OCI-LY3 (cell line): ENCODE measurements at regions not wholly inside any gene's neighbourhood (a gene's known extent, or its start where the extent isn't known, plus 50 kb on each side); places are given as distances from the start of the nearest gene placed in this dataset.

Experiments used
- H2AFZ ChIP-seq: fragments of 200-600, 300-600 bp; shearing (Covaris generic); 2 replicates; pipeline ENCODE4 v1.6.0; 2014; ENCODE audit warnings: antibody characterized with exemption, low read depth, low read length
- H3K27ac ChIP-seq: fragments of 200-600, 300-600 bp; sonication (generic); 2 replicates; pipeline ENCODE4 v1.5.1; 2014; ENCODE audit warnings: mild to moderate bottlenecking, low read length, moderate library complexity, mixed read lengths
- H3K27me3 ChIP-seq: fragments of 200-600, 300-600 bp; sonication (generic); 2 replicates; pipeline ENCODE4 v1.6.1; 2014; ENCODE audit warnings: low read depth, low read length, mixed read lengths
- H3K36me3 ChIP-seq: fragments of 200-600, 300-600 bp; sonication (generic); replicated peaks from 2 replicates; pipeline ENCODE3; 2014; ENCODE audit warnings: low read depth, low read length, mixed read lengths
- H3K4me1 ChIP-seq: fragments of 300-600, 200-600 bp; sonication (generic); 2 replicates; pipeline ENCODE4 v1.6.1; 2014; ENCODE audit warnings: low read length, mixed read lengths
- H3K4me2 ChIP-seq: fragments of 200-600, 300-600 bp; sonication (generic); 2 replicates; pipeline ENCODE4 v1.6.1; 2014; ENCODE audit warnings: low read length, mixed read lengths
- H3K4me3 ChIP-seq: fragments of 300-600, 200-600 bp; sonication (generic); 2 replicates; pipeline ENCODE4 v1.5.1; 2014; ENCODE audit warnings: antibody characterized with exemption, mild to moderate bottlenecking, low read length, moderate library complexity
- H3K79me2 ChIP-seq: fragments of 300-600, 200-600 bp; shearing (Covaris generic); 2 replicates; pipeline ENCODE4 v1.6.1; 2014; ENCODE audit warnings: mild to moderate bottlenecking, low read length, mixed read lengths
- H3K9ac ChIP-seq: fragments of 300-600, 200-600 bp; shearing (Covaris generic); 2 replicates; pipeline ENCODE4 v1.6.0; 2014; ENCODE audit warnings: mild to moderate bottlenecking, low read length, moderate library complexity
- H3K9me3 ChIP-seq: fragments of 200-600, 300-600 bp; shearing (Covaris generic); 2 replicates; pipeline ENCODE4 v1.6.1; 2014; ENCODE audit warnings: low read length, mixed read lengths; ENCODE audit not compliant: insufficient read depth
- H4K20me1 ChIP-seq: fragments of 200-600, 300-600 bp; sonication (generic); 2 replicates; pipeline ENCODE4 v1.6.1; 2016; ENCODE audit warnings: low read length, mixed read lengths; ENCODE audit not compliant: insufficient read depth
- EZH2phosphoT487 ChIP-seq: fragments of 200-600 bp; shearing (Covaris generic); IDR thresholded peaks from 2 replicates; pipeline ENCODE4 v1.6.1; 2018; ENCODE audit warnings: antibody characterized with exemption, mixed run types, low read depth
- TF ChIP-seq, protein P1 (sequence below): fragments of 200-600, 300-600 bp; sonication (generic); IDR thresholded peaks from 2 replicates; pipeline ENCODE4 v1.5.1; 2014; ENCODE audit warnings: antibody characterized with exemption, low read length, low read depth

DNA sequence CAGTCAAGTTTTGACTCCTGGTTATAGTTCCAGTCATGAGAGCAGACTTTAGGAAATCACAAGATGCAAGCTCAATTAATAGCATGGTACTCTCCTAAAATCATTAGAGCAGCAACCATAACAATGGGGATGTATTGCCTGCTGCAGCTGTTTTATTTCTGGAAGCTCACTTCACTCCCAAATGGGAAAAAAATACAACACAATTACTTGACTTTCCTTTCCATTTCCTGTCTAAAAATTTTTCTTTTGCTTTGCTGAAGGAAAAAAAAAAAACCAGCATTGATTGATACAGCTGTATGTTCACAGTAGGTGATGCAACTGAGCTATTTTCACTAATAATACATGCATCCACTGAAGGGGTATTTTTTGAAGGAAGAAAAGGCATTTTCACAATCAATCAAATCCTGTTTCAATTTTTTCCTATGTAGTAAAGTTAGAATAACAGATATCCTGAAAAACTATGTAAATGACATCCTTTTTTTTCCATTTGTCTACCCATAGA is 143.9 kb upstream of the NOVA1 start:
- H3K4me2 ChIP-seq = no peak overlapping the region
- no peak overlapping the region for H3K27ac ChIP-seq
- TF ChIP-seq, protein P1, sequence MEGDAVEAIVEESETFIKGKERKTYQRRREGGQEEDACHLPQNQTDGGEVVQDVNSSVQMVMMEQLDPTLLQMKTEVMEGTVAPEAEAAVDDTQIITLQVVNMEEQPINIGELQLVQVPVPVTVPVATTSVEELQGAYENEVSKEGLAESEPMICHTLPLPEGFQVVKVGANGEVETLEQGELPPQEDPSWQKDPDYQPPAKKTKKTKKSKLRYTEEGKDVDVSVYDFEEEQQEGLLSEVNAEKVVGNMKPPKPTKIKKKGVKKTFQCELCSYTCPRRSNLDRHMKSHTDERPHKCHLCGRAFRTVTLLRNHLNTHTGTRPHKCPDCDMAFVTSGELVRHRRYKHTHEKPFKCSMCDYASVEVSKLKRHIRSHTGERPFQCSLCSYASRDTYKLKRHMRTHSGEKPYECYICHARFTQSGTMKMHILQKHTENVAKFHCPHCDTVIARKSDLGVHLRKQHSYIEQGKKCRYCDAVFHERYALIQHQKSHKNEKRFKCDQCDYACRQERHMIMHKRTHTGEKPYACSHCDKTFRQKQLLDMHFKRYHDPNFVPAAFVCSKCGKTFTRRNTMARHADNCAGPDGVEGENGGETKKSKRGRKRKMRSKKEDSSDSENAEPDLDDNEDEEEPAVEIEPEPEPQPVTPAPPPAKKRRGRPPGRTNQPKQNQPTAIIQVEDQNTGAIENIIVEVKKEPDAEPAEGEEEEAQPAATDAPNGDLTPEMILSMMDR = no peak
- no peak for TF ChIP-seq EZH2phosphoT487
- no peaks in the 10 kb centered on the region for H3K27me3 ChIP-seq
- H3K9me3 ChIP-seq = no peaks in the 10 kb centered on the region
- no peaks in the 10 kb centered on the region for H4K20me1 ChIP-seq
- no peaks in the 10 kb centered on the region for H3K36me3 ChIP-seq
- H2AFZ ChIP-seq = no peak overlapping the region
- no peak overlapping the region for H3K9ac ChIP-seq
- H3K4me3 ChIP-seq = no peak overlapping the region
- H3K79me2 ChIP-seq = no peaks in the 10 kb centered on the region
- H3K4me1 ChIP-seq = no peaks in the 10 kb centered on the region

DNA sequence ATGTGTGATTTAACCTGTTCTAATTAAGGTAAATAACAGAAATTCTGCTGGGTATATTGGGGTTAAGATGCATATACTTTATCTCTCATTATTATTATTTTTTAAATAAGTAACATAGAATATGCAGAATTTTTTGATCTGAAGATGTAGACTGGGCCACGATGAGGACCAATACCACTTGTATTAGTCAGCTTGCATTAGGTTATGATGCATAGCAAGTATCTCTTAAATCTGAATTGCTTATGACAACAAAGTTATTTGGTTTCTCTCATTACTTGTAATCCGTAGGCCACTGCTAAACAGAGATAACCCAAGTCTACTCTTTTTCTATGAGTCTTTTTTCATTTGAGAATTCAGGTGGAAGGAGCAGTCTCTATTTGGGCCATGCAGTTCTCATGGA is 145.5 kb upstream of the NOVA1 start:
- H3K4me1 ChIP-seq = no peaks in the 10 kb centered on the region

DNA sequence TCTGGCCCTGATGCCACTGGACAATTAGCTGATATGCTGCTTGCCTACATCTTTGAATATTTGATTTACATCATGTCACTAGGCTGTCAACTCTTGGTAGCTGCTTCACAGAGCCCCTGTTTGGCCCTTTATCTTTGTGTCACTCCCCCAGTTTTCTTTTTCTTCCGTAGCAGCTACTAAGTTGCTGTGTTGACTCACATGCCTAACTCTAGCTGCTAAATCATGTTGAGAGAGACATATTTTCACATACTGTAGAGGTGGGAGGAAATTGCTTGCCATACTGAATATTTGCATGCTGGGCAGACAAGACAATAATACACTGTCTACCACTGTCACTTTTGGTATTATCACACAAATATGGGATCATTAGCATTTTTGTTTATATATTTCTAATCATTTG is 147.1 kb upstream of the NOVA1 start:
- Histone ChIP-seq H3K79me2 (no peaks in the 10 kb centered on the region), H3K4me3 (no peak overlapping the region), H3K27ac (no peak overlapping the region), H3K9me3 (no peaks in the 10 kb centered on the region), H4K20me1 (no peaks in the 10 kb centered on the region), H3K9ac (no peak overlapping the region), H3K27me3 (no peaks in the 10 kb centered on the region), H2AFZ (no peak overlapping the region), H3K36me3 (no peaks in the 10 kb centered on the region), H3K4me2 (no peak overlapping the region), H3K4me1 (no peaks in the 10 kb centered on the region)
- TF ChIP-seq, protein P1 = no peak
- no peak for TF ChIP-seq EZH2phosphoT487

More for the DNA sequence above, 145.5 kb upstream of the NOVA1 start:
- H3K27ac ChIP-seq = no peak overlapping the region
- H3K9ac ChIP-seq = no peak overlapping the region
- no peaks in the 10 kb centered on the region for H3K27me3 ChIP-seq
- H3K9me3 ChIP-seq = no peaks in the 10 kb centered on the region
- no peaks in the 10 kb centered on the region for H4K20me1 ChIP-seq
- H2AFZ ChIP-seq = no peak overlapping the region
- no peak for TF ChIP-seq EZH2phosphoT487
- TF ChIP-seq, protein P1 = no peak
- no peak overlapping the region for H3K4me3 ChIP-seq
- H3K79me2 ChIP-seq = no peaks in the 10 kb centered on the region
- no peak overlapping the region for H3K4me2 ChIP-seq
- no peaks in the 10 kb centered on the region for H3K36me3 ChIP-seq

DNA sequence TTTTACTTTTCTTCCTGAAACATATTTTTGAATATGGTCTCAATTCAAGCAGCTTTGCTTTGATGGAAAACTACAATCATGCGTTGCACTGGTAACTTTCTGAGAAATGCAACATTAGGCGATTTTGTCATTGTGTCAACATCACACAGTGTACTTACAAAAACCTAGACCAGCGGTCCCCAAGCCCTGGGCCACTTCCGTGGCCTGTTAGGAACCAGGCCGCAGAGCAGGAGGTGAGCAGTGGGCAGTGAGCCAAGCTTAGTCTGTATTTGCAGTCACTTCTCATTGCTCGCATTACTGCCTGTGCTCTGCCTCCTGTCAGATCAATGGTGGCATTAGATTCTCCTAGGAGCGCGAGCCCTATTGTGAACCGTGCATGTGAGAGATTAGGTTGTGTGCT is 163.7 kb upstream of the NOVA1 start:
- TF ChIP-seq, protein P1 = no peak
- TF ChIP-seq EZH2phosphoT487 = no peak
- Histone ChIP-seq H3K36me3 (no peaks in the 10 kb centered on the region), H3K27me3 (no peaks in the 10 kb centered on the region), H3K4me1 (peaks cover 6% of the 10 kb centered on the region; the same call in 1 of the 2 replicates), H3K79me2 (no peaks in the 10 kb centered on the region), H3K9ac (no peak overlapping the region), H3K4me3 (no peak overlapping the region), H3K27ac (no peak overlapping the region), H3K9me3 (no peaks in the 10 kb centered on the region), H2AFZ (no peak overlapping the region), H3K4me2 (no peak overlapping the region), H4K20me1 (no peaks in the 10 kb centered on the region)
